WTC11 (cell line): ENCODE measurements at regions not wholly inside any gene's neighbourhood (a gene's known extent, or its start where the extent isn't known, plus 50 kb on each side); places are given as distances from the start of the nearest gene placed in this dataset.

ENCODE experiments used
- ATAC-seq: fragments of 200-7000 bp; cut with Tn5 transposase; 2 replicates; pipeline ENCODE4 v1.10.0; 2021; ENCODE audit warnings: mild to moderate bottlenecking, moderate library complexity
- CTCF ChIA-PET: fragments of 300-600 bp; sonication (Branson Sonifier 250); formaldehyde crosslinking; loops from one replicate; lab custom pipeline; 2021; ENCODE audit warnings: antibody characterized with exemption; lab: Charles Lee
- POLR2A ChIA-PET: fragments of 350-600 bp; sonication (Branson Sonifier 250); formaldehyde crosslinking; loops from one replicate; lab custom pipeline; 2021; ENCODE audit warnings: antibody characterized with exemption; lab: Charles Lee
- DNase-seq: peaks from one replicate; pipeline ENCODE4 v3.0.0; 2021; ENCODE audit warnings: low spot score
- H3K27ac Mint-ChIP-seq: 2 replicates; pipeline ENCODE4 v1.8.0; 2021; ENCODE audit warnings: mixed read lengths
- H3K27me3 Mint-ChIP-seq: 2 replicates; pipeline ENCODE4 v1.8.0; 2021; ENCODE audit warnings: low read depth, mild to moderate bottlenecking, moderate library complexity, mixed read lengths
- H3K36me3 Mint-ChIP-seq: 2 replicates; pipeline ENCODE4 v1.8.0; 2021; ENCODE audit warnings: mixed read lengths
- H3K4me1 Mint-ChIP-seq: 2 replicates; pipeline ENCODE4 v1.8.0; 2022; ENCODE audit warnings: mixed read lengths
- H3K4me3 Mint-ChIP-seq: 2 replicates; pipeline ENCODE4 v1.8.0; 2021; ENCODE audit warnings: mild to moderate bottlenecking, moderate library complexity, mixed read lengths
- H3K9me3 Mint-ChIP-seq: 2 replicates; pipeline ENCODE4 v1.8.0; 2021; ENCODE audit warnings: mixed read lengths
- ARID4B ChIP-seq: sonication (generic); formaldehyde crosslinking; IDR thresholded peaks from 2 replicates; pipeline ENCODE4 v1.8.0; 2023; ENCODE audit warnings: missing genetic modification reagents, mild to moderate bottlenecking, borderline replicate concordance
- ATF2 ChIP-seq: sonication (generic); formaldehyde crosslinking; IDR thresholded peaks from 2 replicates; pipeline ENCODE4 v1.8.1; 2022; ENCODE audit warnings: low read depth, missing genetic modification reagents, borderline replicate concordance
- ATF6 ChIP-seq: sonication (generic); formaldehyde crosslinking; IDR thresholded peaks from 2 replicates; pipeline ENCODE4 v1.8.1; 2023; ENCODE audit warnings: mild to moderate bottlenecking, missing genetic modification reagents
- NFE2L1 ChIP-seq: sonication (generic); formaldehyde crosslinking; IDR thresholded peaks from 2 replicates; pipeline ENCODE4 v1.8.1; 2023; ENCODE audit warnings: missing genetic modification reagents
- TEAD1 ChIP-seq: sonication (generic); formaldehyde crosslinking; IDR thresholded peaks from 2 replicates; pipeline ENCODE4 v1.8.0; 2022; ENCODE audit warnings: mild to moderate bottlenecking, missing genetic modification reagents
- TEAD4 ChIP-seq: sonication (generic); formaldehyde crosslinking; IDR thresholded peaks from 2 replicates; pipeline ENCODE4 v1.8.0; 2022; ENCODE audit warnings: mild to moderate bottlenecking, missing genetic modification reagents
- ZNF263 ChIP-seq: sonication (generic); formaldehyde crosslinking; IDR thresholded peaks from 2 replicates; pipeline ENCODE4 v1.8.1; 2022; ENCODE audit warnings: low read depth, mild to moderate bottlenecking, moderate library complexity, missing genetic modification reagents
- ZNF396 ChIP-seq: fragments of 250-450 bp; sonication (Bioruptor Pico); IDR thresholded peaks from 2 replicates; pipeline ENCODE4 v1.8.0; 2021; ENCODE audit warnings: mild to moderate bottlenecking, moderate library complexity, borderline replicate concordance

GRCh38 chr9:589723-590122, 251.8 kb upstream of the DMRT1 start (continued):
- no peak for TF ChIP-seq ATF6 (CRISPR knock-in tag)

GRCh38 chr9:591292-591691, 250.2 kb upstream of the DMRT1 start:
- Mint-ChIP-seq H3K27me3 (no peaks in the 10 kb centered on the region; the same call in 1 of the 2 replicates), H3K4me1 (peaks cover 16% of the 10 kb centered on the region), H3K9me3 (peaks cover 16% of the 10 kb centered on the region), H3K27ac (no peak overlapping the region), H3K4me3 (no peak overlapping the region), H3K36me3 (peaks cover 17% of the 10 kb centered on the region)
- ATAC-seq (no peak), DNase-seq (no peak)
- no peak for TF ChIP-seq ZNF263 (CRISPR knock-in tag)
- TF ChIP-seq NFE2L1 (CRISPR knock-in tag): no peak
- CTCF ChIA-PET: interaction anchor here (0.6 kb wide), 1 partner anchor 173 kb away, joined by 3 read pairs; no protein-coding TSS in a partner anchor
- POLR2A ChIA-PET: no interaction called here

GRCh38 chr9:592225-592624, 249.3 kb upstream of the DMRT1 start:
- H3K27me3 Mint-ChIP-seq: no peaks in the 10 kb centered on the region; the same call in 1 of the 2 replicates

More at GRCh38 chr9:592225-592624, 249.3 kb upstream of the DMRT1 start:
- peaks cover 16% of the 10 kb centered on the region for H3K4me1 Mint-ChIP-seq
- H3K27ac Mint-ChIP-seq: no peak overlapping the region
- H3K9me3 Mint-ChIP-seq: peaks cover 16% of the 10 kb centered on the region
- H3K36me3 Mint-ChIP-seq: peaks cover 17% of the 10 kb centered on the region
- ChIA-PET POLR2A (no interaction called here), CTCF (no interaction called here)
- DNase-seq (no peak), ATAC-seq (no peak; the same call in 1 of the 2 replicates)
- no peak overlapping the region for H3K4me3 Mint-ChIP-seq
- TF ChIP-seq TEAD4 (no peak), TEAD1 (no peak), ARID4B (CRISPR knock-in tag) (no peak), ZNF396 (CRISPR knock-in tag) (no peak), ATF2 (CRISPR knock-in tag) (no peak)
- TF ChIP-seq, all 79 proteins: peak for 0
